ENCODE measurements at regions not wholly inside any gene's neighbourhood (a gene's known extent, or its start where the extent isn't known, plus 50 kb on each side); places are given as distances from the start of the nearest gene placed in this dataset.

DNA sequence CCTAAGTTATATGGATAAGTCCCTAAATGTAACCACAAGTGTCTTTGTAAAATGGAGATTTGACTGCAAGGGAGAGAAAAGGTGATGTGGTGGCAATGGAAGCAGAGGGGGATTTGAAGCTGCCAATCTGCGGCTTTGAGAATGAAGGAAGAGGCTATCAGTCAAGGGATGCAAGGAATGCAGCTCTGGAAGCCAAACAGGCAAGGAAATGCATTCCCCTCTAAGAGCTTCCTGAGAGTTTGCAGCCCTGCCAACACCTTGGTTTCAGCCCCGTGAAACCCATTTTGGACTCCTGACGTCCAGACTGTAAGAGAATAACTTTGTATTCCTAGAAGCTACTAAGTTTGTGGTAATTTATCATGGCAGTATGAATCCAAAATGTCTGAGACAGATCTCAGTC is 167.3 kb upstream of the MPHOSPH6 start:
- no peak for DNase-seq (ENCODE audit: extremely low spot score, unreplicated experiment)
- TF ChIP-seq, protein P1, sequence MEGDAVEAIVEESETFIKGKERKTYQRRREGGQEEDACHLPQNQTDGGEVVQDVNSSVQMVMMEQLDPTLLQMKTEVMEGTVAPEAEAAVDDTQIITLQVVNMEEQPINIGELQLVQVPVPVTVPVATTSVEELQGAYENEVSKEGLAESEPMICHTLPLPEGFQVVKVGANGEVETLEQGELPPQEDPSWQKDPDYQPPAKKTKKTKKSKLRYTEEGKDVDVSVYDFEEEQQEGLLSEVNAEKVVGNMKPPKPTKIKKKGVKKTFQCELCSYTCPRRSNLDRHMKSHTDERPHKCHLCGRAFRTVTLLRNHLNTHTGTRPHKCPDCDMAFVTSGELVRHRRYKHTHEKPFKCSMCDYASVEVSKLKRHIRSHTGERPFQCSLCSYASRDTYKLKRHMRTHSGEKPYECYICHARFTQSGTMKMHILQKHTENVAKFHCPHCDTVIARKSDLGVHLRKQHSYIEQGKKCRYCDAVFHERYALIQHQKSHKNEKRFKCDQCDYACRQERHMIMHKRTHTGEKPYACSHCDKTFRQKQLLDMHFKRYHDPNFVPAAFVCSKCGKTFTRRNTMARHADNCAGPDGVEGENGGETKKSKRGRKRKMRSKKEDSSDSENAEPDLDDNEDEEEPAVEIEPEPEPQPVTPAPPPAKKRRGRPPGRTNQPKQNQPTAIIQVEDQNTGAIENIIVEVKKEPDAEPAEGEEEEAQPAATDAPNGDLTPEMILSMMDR (IDR thresholded peaks at IDR 0.05): no peak
- Mint-ChIP-seq H3K4me3 (ENCODE audit: unreplicated experiment) (no peak overlapping the region), H3K27me3 (ENCODE audit: unreplicated experiment) (peaks cover 4% of the 10 kb centered on the region), H3K9me3 (ENCODE audit: unreplicated experiment) (no peaks in the 10 kb centered on the region), H3K4me1 (ENCODE audit: unreplicated experiment) (no peaks in the 10 kb centered on the region), H3K36me3 (ENCODE audit: unreplicated experiment) (no peaks in the 10 kb centered on the region), H3K27ac (ENCODE audit: unreplicated experiment) (no peak overlapping the region)

DNA sequence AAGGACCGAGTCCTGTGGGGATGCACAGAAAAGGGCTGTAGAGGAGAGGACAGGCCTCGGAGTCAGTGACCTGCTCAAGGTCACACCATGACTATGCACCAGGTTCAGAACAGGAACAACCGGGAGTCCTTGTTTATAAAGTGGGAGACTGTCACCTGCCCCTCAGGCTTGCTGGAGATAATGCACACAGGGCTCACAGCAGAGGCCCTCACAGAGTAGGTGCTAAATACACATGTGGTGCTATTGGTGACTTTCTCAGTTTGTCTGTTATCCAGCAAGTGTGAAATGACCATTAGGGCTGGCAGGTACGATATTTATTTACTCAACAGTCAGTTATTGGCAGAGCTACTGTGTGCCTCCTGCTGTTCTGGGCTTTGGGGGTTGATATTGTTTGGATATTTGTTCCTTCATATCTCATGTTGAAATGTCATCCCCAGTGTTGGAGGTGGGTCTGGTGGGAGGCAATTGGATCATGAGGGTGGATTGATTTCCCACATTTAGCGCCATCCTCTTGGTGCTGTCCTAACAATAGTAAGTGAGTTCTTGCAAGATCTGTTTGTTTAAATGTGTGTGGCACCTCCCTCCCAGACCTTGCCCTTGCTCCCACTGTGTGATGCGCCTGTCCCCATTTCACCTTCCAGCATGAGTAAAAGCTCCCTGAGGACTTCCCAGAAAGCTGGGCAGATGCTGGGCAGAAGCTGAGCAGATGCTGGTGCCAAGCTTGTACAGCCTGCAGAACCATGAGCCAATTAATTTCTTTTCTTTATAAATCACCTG is 162.1 kb upstream of the MPHOSPH6 start:
- no peak overlapping the region for H3K4me3 Mint-ChIP-seq (ENCODE audit: unreplicated experiment)
- H3K36me3 Mint-ChIP-seq (ENCODE audit: unreplicated experiment): no peaks in the 10 kb centered on the region
- TF ChIP-seq, protein P1 (IDR thresholded peaks at IDR 0.05): no peak
- no peak for DNase-seq (ENCODE audit: extremely low spot score, unreplicated experiment)
- H3K27me3 Mint-ChIP-seq (ENCODE audit: unreplicated experiment): peaks cover 5% of the 10 kb centered on the region
- H3K9me3 Mint-ChIP-seq (ENCODE audit: unreplicated experiment): no peaks in the 10 kb centered on the region
- no peak overlapping the region for H3K27ac Mint-ChIP-seq (ENCODE audit: unreplicated experiment)
- no peaks in the 10 kb centered on the region for H3K4me1 Mint-ChIP-seq (ENCODE audit: unreplicated experiment)

DNA sequence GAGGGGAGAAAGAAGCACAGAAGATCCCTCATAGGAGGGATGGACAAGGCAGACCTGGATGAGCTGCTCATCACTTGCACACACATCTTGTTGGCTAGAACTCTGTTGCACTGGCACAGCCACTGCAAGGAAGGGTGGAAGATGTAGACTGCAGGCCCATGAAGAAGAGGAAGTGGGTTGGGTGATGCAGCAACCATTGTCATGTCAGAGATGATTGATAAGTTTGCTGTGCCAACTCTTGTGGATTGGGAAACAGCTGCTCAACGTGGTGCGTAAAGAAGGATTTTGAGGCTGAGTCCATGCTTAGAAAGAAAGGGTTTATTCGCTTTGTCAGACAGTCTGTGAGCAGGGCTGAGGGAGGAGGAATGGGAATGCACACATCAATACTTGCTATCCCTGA is 161.4 kb upstream of the MPHOSPH6 start:
- H3K27me3 Mint-ChIP-seq (ENCODE audit: unreplicated experiment): peaks cover 5% of the 10 kb centered on the region
- TF ChIP-seq, protein P1 (IDR thresholded peaks at IDR 0.05): no peak
- H3K36me3 Mint-ChIP-seq (ENCODE audit: unreplicated experiment): no peaks in the 10 kb centered on the region
- H3K9me3 Mint-ChIP-seq (ENCODE audit: unreplicated experiment): no peaks in the 10 kb centered on the region
- no peaks in the 10 kb centered on the region for H3K4me1 Mint-ChIP-seq (ENCODE audit: unreplicated experiment)
- H3K4me3 Mint-ChIP-seq (ENCODE audit: unreplicated experiment): no peak overlapping the region
- no peak overlapping the region for H3K27ac Mint-ChIP-seq (ENCODE audit: unreplicated experiment)
- DNase-seq (ENCODE audit: extremely low spot score, unreplicated experiment): no peak

DNA sequence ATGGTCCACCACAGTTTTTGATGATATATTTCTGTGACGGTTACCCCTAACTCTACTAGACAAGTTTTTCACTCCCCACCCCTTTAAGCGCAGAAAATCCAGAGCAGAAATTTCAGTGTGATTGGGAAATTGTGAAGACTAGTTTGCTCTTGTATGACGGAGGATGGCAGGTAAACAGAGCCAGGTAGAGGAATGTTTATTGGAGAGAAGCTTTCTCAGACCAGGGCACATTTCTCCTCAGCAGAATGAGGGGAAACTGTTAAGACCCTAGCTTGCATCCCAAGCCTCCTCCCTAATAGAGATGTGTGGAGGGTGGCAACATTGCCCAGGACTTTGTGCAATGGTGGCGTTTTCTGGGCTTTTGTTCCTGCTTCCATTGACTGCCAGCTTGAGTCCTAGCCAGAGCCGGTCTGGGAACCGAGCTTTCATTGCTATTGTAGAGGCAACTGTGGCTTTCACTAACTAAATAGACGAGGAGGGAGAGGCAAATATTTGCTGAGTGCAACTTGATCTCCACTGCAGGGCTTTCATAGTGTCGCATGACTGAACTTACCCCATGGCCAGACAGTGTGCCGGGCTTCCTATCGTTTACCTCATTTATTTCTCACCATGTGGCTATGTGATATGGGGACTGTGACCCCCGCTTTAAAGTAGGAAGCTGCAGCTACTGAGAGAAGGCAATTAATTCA is 159.6 kb upstream of the MPHOSPH6 start:
- Mint-ChIP-seq H3K27ac (ENCODE audit: unreplicated experiment) (no peak overlapping the region), H3K9me3 (ENCODE audit: unreplicated experiment) (no peaks in the 10 kb centered on the region), H3K4me3 (ENCODE audit: unreplicated experiment) (no peak overlapping the region), H3K4me1 (ENCODE audit: unreplicated experiment) (no peaks in the 10 kb centered on the region), H3K36me3 (ENCODE audit: unreplicated experiment) (no peaks in the 10 kb centered on the region), H3K27me3 (ENCODE audit: unreplicated experiment) (peaks cover 3% of the 10 kb centered on the region)
- TF ChIP-seq, protein P1 (IDR thresholded peaks at IDR 0.05): no peak
- DNase-seq (ENCODE audit: extremely low spot score, unreplicated experiment): no peak

DNA sequence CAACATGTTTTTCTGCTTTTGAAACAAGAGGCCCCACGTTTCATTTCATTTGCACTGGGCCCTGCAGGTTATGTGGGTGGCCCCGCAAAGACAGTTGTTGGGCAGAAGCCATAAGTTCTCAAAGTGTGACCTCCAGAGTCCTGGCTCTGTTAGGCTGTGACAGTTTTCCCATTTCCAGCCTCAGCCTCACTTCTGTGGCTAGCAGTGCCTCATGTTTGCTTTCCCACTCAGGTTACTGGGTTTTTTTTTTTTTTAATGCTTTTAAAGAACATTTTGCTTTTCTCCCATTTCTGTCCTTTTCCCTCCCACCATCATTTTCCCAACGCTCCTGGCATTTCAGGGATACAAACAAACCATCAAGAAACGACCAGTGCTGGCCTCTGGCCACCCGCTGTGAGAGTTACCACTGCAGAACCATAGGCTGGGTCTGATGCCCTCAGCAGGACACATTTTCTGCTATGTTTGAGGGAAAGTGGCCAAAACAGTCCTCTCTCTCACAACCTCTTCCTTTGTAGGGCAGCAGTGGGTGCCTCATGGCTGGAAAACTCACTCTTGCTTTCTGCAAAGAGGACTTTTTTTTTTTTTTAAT is 159.0 kb upstream of the MPHOSPH6 start:
- H3K4me3 Mint-ChIP-seq (ENCODE audit: unreplicated experiment): no peak overlapping the region
- no peak for DNase-seq (ENCODE audit: extremely low spot score, unreplicated experiment)
- H3K9me3 Mint-ChIP-seq (ENCODE audit: unreplicated experiment): peaks cover 7% of the 10 kb centered on the region
- H3K27ac Mint-ChIP-seq (ENCODE audit: unreplicated experiment): no peak overlapping the region
- peaks cover 3% of the 10 kb centered on the region for H3K27me3 Mint-ChIP-seq (ENCODE audit: unreplicated experiment)
- no peaks in the 10 kb centered on the region for H3K36me3 Mint-ChIP-seq (ENCODE audit: unreplicated experiment)
- TF ChIP-seq, protein P1 (IDR thresholded peaks at IDR 0.05): no peak
- H3K4me1 Mint-ChIP-seq (ENCODE audit: unreplicated experiment): no peaks in the 10 kb centered on the region

Data from osteocyte (in vitro differentiated cells).